ENCODE measurements at regions not wholly inside any gene's neighbourhood (a gene's known extent, or its start where the extent isn't known, plus 50 kb on each side); places are given as distances from the start of the nearest gene placed in this dataset.
"Not testable (repeated sequence)": the region's sequence is repeated elsewhere in the genome, so short reads cannot be mapped to it uniquely, and the experiment has no call there.

GRCh38 chr10:5288359-5288758 lies 76.4 kb upstream of the UCN3 start:
- no peak for TF ChIP-seq CTCF (IDR thresholded peaks at IDR 0.05; ENCODE audit: insufficient read depth, low read length)
- TF ChIP-seq GABPA (IDR thresholded peaks at IDR 0.05; ENCODE audit: low read depth) = no peak
- TF ChIP-seq REST (IDR thresholded peaks at IDR 0.05; ENCODE audit: insufficient replicate concordance, low read depth) = no peak
- H3K4me3 ChIP-seq (replicated peaks; ENCODE audit: insufficient read depth, low read length) = no peak overlapping the region
- no peak overlapping the region for H3K27ac ChIP-seq (replicated peaks)
- H3K27me3 ChIP-seq (ENCODE audit: insufficient read depth, poor library complexity, severe bottlenecking) = no peaks in the 10 kb centered on the region
- DNase-seq (ENCODE audit: low read depth in 1 of 2, low spot score in 1 of 2) = no peak

- not testable (repeated sequence) for H3K27me3 ChIP-seq (ENCODE audit: insufficient read depth, poor library complexity, severe bottlenecking); H3K4me3 ChIP-seq (replicated peaks; ENCODE audit: insufficient read depth, low read length); DNase-seq (ENCODE audit: low read depth in 1 of 2, low spot score in 1 of 2); H3K27ac ChIP-seq (replicated peaks)
Observed at GRCh38 chr10:5289228-5289627, 75.5 kb upstream of the UCN3 start.

- Histone ChIP-seq H3K4me3 (replicated peaks; ENCODE audit: insufficient read depth, low read length) (no peak overlapping the region), H3K27ac (replicated peaks) (peak overlapping the region; percentile 89), H3K27me3 (ENCODE audit: insufficient read depth, poor library complexity, severe bottlenecking) (no peaks in the 10 kb centered on the region)
- peak; percentile 84 to 89 for DNase-seq (ENCODE audit: low read depth in 1 of 2, low spot score in 1 of 2)
- TF ChIP-seq POLR2AphosphoS5 (IDR thresholded peaks at IDR 0.05; ENCODE audit: low read depth) (0 out of 2 replicates have a peak, but pooled peaks have one; percentile 13), GABPA (IDR thresholded peaks at IDR 0.05; ENCODE audit: low read depth) (no peak)
Observed at GRCh38 chr10:5291501-5292195, 73.1 kb upstream of the UCN3 start.

- DNase-seq (ENCODE audit: low read depth in 1 of 2, low spot score in 1 of 2) = peak; percentile 35 to 47
- TF ChIP-seq SPI1 (IDR thresholded peaks at IDR 0.05; ENCODE audit: borderline replicate concordance, low read depth) (no peak), REST (IDR thresholded peaks at IDR 0.05; ENCODE audit: insufficient replicate concordance, low read depth) (no peak), CTCF (IDR thresholded peaks at IDR 0.05; ENCODE audit: insufficient read depth, low read length) (no peak), GABPA (IDR thresholded peaks at IDR 0.05; ENCODE audit: low read depth) (no peak), POLR2AphosphoS5 (IDR thresholded peaks at IDR 0.05; ENCODE audit: low read depth) (no peak)
- Histone ChIP-seq H3K27ac (replicated peaks) (peak overlapping the region; percentile 89), H3K4me3 (replicated peaks; ENCODE audit: insufficient read depth, low read length) (no peak overlapping the region), H3K27me3 (ENCODE audit: insufficient read depth, poor library complexity, severe bottlenecking) (no peaks in the 10 kb centered on the region)
Observed at GRCh38 chr10:5292196-5292735, 72.5 kb upstream of the UCN3 start.

GRCh38 chr10:5292970-5293369 lies 71.8 kb upstream of the UCN3 start:
- H3K27me3 ChIP-seq (ENCODE audit: insufficient read depth, poor library complexity, severe bottlenecking); H3K27ac ChIP-seq (replicated peaks); DNase-seq (ENCODE audit: low read depth in 1 of 2, low spot score in 1 of 2); H3K4me3 ChIP-seq (replicated peaks; ENCODE audit: insufficient read depth, low read length): not testable (repeated sequence)

Data from HL-60 (cell line).